HG03064 (cell line): ENCODE measurements at regions not wholly inside any gene's neighbourhood (a gene's known extent, or its start where the extent isn't known, plus 50 kb on each side); places are given as distances from the start of the nearest gene placed in this dataset.

ENCODE experiments used
- ATAC-seq: cut with Tn5 transposase; IDR thresholded peaks from one replicate; pipeline ENCODE4 v1.9.1; 2021; ENCODE audit warnings: low read depth; ENCODE audit not compliant: unreplicated experiment

DNA sequence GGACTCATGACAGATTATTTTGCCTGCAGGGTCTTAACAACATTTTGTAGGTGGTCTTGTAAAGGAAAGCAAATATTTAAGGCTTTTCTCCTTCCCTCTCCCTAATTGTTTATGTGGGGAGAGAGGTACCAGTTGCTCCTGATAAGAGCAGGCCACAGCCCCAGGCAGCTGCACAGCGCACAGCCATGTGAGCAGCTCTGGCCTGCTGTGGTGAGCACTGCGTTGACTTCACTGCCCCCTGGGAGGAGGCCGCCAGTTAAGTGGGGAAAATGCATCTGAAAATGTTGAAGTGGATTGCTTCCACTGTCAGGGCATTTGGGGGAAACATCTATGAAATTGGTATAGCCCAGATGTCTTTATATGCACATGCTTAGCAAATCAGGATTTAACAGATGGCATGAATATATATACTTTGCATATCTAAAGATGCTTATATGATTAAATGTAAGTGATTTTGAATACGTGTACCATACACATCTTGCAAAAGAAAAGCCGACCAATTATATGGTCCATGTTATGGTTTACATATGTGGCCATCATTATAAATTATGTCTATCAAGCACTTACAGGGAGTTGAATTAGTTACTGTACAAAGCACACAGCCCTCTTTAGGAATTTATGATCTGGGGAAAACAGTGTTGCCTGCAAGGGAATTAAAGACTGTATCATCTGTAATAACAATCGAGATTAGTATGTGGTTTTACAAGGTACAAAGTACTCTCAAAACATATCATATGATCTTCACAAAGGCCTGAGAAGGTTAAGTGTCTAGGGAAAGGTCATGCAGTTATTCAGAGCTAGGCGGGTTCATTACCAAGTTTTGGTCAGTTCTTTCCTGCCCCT is 132.1 kb downstream of the RHOU start:
- ATAC-seq: no peak

DNA sequence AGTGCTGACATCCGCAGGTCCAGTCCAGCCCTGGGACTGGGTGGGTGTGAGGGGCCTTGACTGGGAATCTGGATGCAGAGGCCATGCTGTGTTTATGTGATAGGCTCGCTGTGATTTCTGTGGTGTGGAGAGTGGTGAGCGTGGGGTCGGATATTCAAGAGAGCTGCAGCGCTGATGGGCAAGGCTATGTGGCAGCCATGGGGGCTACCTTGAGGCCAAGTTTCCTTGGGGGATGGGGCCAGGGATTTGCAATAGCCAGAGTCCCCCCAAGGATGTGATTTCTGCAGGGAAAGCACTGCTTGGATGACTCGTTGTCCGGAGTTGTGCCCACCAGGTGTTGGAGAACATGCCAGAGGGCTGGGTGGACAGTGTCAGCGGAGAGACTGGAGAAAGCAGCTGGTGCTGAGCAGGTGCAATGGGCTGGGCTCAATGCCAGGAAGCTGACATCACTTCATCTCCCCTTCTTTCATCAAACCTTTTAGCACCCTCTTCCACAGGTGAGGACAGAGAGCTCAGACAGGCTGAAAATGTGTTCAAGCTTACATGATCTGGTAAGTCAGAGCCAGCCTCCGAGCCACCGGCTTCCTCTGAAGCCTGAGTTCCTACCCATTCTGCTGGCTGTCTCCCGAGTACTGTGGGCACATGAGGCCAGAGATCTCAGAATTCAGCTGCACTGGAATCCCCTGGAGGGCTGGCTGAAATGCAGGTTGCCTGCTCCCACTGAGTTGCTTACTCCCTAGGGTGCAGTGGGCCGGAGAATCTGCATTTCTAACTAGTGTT is 132.9 kb downstream of the RHOU start:
- ATAC-seq: no peak

DNA sequence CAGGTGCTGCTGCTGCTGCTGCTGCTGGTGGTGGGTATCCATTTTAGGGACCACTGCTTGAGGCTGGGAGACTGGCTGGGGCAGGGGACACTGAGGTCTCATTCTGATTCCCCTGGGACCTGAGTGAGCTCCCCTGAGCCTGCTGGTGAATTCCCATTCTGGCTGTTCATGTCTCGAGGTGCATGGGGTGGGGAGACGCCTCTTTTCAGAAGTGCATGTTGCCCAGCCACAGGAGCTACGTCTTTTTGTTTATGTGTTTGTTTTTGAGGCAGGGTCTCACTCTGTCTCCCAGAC is 133.4 kb downstream of the RHOU start:
- no peak for ATAC-seq

DNA sequence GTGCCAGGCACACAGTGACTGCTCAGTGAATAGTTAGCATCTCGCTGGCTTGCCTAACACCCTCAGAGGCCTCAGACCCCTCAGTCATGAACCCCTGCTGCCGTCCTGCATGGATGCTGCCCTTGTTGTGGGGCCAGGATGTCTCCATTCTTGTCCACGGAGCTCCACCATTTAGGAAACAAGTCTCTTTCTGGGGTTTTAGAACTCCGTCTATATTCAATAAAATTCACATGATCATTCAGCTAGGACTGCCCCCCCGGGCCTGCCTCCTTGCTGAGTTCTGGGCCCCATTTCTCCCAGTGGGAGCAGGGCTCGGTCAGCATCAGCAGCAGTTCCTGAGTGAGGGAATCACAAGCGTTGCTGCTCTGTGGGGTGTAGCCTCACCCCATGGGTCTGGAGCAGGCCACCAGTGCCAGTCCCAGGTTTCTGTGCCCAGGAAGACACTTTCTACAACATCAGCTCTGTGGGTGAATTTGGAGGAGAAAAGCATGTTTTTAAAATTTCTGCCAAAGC is 134.1 kb downstream of the RHOU start:
- ATAC-seq: no peak

DNA sequence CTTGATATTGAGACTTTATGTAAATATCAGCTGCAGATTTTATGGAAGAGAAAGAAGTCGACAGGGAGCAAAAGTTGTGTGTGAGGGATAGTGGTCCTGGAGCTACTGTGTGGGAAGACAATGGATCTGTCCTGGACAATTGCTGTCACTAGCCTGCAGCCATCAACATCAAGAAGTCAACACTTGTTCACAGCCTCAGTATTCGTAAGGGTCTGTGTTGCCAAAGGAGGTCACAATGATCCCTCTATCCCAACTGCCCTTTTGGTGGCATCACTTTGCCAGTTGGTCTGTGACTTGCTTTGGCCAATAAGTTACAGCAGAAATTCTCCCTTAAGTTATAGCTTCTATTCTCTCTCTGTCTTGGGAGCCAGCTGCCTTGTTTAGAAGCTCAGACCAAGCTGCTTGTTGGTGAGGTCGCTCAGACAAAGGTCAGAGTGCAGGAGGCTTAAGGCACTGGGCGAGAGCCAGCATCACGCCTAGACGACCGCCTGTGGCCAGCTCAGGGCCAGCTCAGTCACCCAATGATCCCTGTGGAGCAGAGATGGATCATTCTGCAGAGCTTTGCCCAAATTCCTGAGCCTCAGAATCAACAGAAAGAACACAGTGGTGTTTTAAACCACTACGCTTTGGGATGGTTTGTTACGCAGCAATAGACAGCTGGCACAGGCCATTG is 134.9 kb downstream of the RHOU start:
- ATAC-seq: no peak

DNA sequence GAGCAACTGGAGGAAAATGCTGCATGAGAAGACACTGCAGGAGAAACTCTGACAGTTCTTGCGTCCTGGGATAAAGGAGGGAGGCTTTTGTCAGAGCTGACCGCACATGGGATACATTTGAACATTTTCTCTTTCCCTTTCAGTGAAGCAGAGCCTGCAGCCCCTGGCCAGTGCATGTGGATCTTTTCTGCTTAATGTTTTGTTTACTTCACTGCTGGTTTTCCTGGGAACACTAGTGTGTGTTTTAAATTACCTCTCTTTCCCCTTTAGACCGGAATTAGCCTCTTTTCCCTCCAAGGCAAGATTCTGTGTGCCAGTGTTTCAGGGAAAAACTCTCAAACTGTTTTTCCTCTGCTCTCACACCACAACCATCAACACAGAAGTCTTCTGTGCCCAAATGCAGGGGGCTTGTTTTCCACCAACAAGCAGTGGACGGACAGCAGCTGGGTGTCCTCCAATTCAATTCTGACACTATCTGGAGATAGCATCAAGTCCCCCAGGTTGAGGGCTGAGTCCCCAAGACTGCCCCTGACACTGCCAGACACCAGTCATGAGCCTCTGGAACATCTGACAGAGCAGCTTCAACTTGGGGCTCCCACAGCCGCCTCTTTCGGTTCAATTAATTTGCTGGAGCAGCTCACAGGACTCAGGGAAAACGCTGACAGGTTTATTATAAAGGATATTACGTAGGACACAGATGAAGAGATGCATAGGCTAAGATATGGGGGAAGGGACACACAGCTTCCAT is 136.2 kb downstream of the RHOU start:
- ATAC-seq: no peak

DNA sequence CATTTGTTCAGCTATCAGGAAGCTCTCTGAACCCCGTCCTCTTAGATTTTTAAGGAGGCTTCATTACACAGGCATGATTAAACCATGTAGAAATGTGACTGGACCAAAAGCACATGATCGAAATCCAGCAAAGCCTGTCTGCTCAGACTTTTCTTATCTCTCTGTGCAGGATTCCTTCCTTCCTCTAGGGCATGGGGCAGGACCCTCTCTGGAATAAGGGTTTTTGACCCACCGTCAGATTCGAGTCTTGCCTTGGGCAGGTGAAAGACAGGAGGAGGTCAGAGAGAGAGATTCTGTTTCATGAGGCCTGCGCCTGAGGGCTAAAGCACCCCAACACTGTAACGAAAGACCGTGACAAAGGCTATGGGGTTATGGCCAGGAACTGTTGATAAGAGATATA is 136.8 kb downstream of the RHOU start:
- ATAC-seq: no peak

DNA sequence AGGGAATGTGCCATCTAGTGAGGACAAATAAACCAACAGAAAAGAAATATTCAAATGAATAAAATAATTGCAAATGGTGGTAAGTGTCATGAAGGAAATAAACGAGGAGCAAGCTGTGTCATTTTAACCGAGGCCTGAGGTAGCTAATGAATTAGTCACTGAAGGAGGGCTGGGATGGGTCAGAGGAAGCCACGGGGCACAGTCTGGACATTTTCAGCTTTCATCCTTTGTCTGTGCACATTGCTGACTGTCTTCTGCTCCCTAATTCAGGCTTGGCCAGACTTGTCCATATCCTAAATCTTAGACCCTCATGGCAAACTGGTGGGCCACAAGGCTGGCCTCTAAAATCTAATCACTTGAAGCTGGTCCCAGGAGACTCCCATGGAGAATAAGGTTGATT is 138.4 kb downstream of the RHOU start:
- no peak for ATAC-seq

DNA sequence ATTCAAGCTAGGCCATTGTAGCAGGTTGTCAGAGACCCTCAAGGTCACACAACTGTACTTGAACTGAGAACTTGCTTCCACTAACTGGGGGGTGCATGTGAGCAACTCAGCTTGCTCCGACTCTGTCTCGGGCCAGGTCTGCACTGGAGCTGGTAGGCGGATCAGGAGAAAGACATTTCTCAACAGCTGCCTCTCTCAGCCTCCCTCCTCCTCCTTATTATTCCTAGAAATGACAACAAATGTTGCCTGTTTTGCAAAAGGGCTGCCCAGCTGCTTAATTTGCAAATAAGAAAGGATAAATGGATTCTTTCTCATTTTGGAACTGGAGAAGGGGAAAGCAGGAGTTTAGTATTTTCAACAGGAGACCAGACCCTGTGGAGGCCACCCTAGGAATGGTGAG is 140.5 kb downstream of the RHOU start:
- ATAC-seq: no peak

DNA sequence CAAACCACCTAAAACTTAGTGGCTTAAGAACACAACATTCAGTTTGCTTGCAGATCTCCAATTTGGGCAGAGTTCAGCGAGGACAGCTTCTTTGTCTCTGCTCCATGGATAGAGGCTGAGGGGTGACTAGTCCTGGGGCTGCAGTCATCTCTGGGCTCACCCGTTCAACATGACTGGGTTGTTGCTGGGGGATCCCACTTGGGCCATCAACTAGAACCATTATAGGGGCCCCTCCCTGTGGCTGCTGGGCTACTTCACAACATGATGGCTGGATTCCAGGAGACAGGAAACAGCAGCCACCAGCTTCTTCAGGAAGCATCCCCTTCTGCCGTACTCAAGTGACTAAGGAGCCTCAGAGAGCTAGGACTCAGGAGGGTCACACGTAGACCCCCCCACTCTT is 140.9 kb downstream of the RHOU start:
- ATAC-seq: no peak

DNA sequence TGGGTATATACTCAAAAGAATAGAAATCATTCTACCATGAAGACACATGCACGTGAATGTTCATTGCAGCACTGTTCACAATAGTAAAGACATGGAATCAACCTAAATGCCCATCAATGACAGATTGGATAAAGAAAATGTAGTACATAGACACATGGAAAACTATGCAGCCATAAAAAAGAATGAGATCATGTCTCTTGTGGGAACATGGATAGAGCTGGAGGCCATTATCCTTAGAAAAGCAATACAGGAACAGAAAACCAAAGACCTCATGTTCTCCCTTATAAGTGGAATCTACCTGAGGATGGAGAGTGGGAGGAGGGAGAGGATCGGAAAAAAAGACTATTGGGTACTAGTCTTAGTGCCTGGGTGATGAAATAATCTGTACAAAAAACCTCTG is 143.9 kb downstream of the RHOU start:
- no peak for ATAC-seq

DNA sequence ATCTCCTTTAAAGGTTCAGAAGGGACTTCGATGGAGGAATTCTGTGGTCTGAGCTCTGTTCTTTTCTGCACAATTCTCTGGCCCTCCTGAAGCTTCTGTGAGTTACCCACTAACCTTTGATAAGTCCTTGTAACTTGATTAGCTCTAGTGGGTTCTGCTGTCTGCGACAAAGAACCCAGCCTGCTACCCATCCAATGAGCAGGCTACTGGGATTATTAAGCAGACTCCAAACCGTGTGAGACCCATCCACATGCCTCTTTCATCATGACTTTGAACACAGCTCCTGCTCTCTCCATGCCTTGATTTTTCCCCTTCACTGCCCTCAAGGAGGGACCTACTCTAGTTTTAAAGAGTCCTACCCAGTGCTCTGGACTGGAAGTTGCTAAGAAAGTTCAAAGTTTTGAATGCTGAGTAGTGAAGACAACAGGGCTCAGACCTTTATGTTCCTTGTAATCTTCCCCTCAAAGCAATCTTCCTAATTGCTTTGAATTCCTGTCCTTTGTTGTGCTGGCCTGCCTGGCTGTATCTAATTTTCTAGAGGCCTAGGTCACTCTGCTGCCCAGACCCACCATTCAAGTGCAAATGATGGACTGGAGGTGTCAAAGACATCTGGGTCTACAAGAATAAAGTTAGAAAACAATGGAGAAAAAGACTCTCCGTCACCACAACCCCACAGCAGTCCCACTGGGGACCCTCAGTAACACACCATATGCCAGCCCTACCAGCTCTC is 146.9 kb downstream of the RHOU start:
- ATAC-seq: no peak

DNA sequence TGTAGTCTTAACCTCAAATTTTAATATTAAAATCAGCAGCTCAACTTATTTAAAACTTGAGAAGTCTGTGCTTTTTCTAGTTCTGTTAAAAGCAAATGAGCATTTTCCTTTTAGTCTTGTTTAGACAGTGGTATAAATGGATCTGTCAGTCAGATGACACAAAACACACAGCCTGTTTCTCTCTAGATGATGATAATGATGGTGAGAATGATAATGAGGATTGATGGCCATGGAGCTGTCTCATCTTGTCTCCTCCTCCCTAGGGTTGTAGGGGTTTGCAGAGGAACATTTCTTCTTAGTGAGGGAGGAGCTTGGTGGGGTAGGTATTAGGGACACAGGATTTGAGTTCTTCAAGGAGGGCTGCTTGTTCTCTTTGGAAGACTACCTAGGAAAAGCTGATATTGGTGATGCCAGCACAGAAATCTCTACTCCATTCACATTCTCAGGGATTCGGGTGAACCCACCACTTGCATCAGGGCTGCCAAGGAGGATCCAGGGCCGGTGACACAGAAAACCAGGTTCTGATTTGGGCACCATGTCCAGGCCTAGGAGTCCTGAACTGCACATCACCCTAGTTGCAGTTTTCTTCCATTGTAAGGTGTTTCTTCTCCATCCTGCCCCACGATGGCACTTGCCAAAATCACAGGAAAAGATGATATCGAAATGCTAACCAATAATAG is 147.6 kb downstream of the RHOU start:
- no peak for ATAC-seq

DNA sequence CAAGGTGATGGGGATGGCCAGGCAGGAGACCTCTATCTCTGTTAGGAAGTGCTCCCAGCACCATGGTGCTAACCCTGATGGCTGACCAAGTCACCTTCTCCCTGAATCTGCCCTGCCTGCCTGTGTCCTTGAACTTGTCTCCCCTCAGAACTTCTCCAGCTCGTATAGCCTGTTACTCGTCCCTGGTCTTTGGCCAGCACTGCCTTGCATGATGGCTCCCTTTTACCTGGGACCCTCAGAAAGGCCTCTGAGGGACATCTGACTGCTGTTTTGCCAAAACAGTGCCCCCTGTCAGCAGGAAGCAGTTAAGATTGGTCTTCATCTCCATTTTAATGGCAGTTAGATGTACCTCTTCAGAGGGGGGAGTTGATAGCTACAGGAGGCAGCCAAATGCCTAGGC is 148.3 kb downstream of the RHOU start:
- no peak for ATAC-seq

DNA sequence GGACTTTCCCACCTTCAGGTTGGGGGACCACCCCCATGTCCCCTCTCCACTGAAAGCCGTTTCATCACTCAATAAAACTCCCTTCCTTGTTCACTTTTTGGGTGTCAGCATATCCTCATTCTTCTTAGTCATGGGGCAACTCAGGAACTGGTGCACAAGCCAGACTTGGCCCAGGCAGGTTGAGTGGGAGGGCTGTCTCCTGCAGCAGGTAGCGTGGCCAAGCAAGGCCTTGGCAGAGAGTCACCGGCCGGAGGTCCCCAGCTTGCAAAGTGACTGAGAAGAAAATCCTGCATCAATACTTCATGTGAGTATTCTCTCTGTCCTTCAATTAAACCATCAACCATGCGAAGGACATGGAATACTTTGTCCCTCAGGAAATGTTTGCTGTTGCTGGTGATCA is 148.9 kb downstream of the RHOU start:
- no peak for ATAC-seq

DNA sequence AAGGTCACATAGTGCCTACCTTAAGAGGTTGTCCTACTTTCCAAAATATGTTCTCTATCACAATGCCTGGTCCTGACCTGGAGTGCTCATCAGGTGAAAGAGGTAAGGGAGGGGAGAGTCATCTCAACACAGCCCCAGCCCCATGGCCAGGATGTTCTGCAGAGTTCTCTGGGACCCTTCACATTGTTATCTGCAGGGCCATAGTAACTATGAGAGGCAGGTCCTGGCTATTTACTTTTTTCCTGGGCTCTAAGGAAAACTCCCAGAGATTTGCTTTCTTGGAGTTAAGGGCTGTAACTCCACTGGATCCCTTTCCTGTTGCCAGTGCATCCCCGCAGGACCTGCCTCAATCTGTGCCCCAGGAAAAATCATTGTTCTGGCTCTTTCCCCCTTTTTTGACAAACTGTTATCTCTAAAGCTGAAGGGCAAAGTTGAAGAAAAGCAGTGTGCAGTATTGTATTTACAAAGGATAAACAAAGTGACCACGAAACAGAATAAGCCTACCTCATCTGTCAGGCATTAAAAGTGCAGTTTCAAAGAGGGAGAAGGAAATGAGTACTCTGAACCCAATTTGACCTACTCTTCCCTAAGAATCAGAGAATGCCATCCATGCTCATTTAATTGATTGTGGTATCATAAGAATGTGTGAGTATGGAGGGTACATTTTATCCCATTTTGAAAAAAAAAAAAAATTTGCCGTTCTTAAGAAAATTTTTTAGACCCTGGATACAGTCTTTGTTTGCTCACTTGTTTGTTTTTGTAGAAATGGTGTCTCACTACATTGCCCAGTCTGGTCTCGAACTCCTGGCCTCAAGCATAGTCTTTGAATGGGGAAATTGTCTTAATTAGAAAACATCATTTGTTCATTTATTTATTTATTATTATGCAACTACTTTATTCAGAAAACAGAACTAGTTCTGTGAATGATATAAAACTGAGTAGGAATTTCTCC is 149.6 kb downstream of the RHOU start:
- no peak for ATAC-seq

DNA sequence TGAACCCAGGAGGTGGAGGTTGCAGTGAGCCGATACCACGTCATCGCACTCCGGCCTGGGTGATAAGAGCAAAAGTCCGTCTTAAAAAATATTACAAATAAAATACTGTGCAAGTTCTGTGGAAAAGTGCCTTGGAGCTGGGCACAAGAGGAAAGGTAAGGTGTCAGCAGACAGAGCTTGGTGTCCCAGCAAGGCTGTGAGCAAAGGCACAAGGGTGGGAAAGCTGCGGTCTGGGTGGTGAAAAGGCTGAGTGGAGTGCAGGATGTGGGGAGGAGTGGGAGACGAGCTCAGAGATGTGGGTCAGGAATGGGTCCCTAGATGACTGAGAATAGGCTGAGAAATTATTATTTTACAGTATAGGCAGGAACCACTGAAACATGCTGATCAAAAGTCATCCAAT is 150.6 kb downstream of the RHOU start:
- no peak for ATAC-seq

DNA sequence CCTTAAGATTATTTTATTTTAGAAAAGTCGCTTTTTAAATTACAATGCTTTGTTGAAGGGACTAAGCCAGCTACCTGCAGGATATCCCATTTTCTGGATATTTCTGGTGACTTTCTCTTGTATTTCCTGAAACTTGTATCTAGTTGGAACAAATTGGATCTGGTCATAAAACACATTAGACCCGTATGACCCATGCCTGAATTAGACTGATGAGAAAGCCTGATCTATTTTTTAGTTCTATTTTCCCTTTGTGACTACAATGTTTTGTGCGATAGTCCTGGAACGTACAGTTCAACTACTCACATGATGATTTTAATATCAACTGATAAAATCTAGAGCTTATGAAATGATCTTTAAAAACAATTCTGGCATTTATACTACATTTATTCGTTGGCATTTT is 151.8 kb downstream of the RHOU start:
- ATAC-seq: no peak

DNA sequence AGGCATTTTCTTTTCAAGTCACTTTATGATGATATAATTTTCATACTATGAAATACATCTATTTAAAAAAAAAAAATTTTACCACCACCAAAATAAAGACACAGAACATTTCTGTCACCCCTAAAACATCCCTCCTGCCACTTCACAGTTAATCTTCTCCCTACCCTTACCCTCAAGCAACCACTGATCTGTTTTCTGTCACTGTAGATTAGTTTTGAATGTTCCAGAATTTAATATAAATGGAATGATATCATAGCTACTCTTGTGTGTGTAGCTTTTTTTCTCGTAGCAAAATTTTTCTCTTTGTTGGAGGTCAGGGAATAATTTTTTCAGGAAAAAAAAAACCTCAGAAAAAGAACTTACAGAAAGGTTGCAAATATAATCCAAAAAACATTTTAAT is 152.7 kb downstream of the RHOU start:
- no peak for ATAC-seq
